ENCODE measurements at regions not wholly inside any gene's neighbourhood (a gene's known extent, or its start where the extent isn't known, plus 50 kb on each side); places are given as distances from the start of the nearest gene placed in this dataset.
"Not testable (repeated sequence)": the region's sequence is repeated elsewhere in the genome, so short reads cannot be mapped to it uniquely, and the experiment has no call there.

GRCh38 chr18:22285361-22286140, 116.2 kb downstream of the GATA6 start:
- no peak for DNase-seq

- no peak for DNase-seq
These were observed 115.4 kb downstream of the GATA6 start for GRCh38 chr18:22284581-22285360.

DNA sequence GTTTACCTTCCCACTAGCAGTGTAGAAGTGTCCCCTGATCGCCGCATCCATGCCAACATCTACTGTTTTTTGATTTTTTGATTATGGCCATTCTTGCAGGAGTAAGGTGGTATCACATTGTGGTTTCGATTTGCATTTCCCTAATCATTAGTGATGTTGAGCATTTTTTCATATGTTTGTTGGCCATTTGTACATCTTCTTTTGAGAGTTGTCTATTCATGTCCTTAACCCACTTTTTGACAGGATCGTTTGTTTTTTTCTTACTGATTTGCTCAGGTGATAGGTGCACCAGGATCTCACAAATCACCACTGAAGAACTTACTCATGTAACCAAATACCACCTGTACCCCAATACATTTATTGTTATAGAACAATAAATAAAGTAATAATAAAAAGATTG, 114.5 kb downstream of the GATA6 start:
- DNase-seq: not testable (repeated sequence)

DNA sequence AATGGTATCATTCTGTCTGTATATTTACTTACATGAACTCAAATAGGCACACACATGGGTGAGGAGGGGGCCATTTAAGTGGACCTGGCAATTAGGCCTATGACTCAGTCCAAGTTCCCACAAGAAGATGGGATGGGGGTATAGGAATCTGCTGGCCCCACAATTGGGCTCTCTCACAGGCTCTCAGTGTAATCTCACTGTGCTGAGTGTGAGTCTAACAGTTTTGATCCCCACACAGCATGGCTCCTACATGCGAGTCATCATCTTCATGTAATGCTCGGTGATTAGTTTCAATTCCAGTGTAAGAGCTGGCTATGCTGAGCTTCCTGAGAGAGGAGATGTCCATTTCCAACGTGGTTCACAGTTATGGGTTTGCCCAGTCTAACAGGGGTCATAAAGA, 114.0 kb downstream of the GATA6 start:
- DNase-seq: no peak

DNA sequence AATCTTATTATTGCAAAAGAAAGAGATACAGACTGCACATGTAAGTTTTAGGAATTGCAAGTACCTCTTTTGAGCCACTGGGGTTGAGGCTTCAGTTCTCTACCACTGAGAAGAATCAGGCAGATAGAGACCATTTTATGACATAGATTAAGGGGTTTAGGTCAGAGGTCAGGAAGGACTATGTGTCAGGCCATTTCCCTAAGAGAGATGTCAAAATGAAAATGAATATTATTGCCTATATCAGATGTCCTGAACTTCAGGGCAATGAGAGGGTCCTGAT, 113.7 kb downstream of the GATA6 start:
- no peak for DNase-seq

- DNase-seq: no peak
These were observed 113.1 kb downstream of the GATA6 start for GRCh38 chr18:22282311-22283115.

GRCh38 chr18:22280453-22280750, 111.0 kb downstream of the GATA6 start:
- DNase-seq: no peak

DNA sequence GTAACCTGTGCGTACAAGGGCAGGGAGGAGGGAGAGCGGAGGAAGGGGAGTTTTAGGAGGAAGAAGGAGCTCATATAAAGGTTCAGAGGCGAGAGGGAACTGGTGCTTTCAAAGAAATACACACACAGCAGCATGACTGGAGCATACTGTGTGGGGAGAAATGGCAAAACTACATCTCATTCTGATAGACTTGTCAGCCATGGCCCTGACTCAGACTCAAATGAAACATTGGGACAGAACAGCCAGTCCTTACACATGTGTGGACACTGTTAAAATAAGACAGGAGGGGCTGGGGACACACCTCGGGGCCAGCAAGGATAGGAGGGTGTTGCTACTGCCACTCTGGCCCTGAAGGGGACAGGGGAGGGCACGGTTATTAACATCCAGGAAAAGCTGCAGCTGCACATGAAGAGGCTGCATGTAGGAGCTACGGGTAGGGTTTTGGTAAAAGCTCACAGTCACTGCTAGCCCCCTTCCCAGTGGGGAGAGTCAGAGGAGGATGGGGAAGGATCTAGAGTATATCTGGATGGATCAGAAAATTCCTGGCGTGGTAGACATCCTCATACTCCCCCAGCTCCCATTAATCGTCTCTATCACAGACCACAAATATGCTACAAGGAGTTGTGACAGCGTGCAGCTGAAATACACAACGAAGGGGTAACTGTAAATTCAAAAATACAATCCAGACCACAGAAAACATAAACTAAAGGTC, 110.5 kb downstream of the GATA6 start:
- DNase-seq: no peak

- no peak for DNase-seq
These were observed 109.4 kb downstream of the GATA6 start for GRCh38 chr18:22278798-22279197.

DNA sequence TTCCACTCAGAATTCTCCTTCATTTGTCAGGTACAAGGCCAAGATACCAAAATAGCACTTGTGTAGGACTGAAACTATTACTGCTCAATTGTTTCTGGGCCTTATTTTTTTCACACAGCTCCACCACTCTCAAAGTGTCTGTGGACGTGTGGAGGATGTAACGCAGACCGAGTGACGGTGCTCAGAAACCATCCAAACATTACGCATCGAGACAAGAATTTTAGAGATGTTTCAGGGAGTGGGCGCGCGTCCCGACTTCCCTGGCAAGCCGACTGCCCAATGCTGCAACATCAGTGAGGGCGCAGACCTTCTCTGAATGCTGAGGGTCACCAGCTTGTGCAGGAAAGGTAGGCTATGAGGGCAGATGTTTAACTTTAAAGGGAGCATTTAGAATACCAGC, 108.4 kb downstream of the GATA6 start:
- no peak for DNase-seq

GRCh38 chr18:22276334-22276713, 106.9 kb downstream of the GATA6 start:
- DNase-seq: no peak

GRCh38 chr18:22275706-22276333, 106.4 kb downstream of the GATA6 start:
- no peak for DNase-seq

- no peak for DNase-seq
These were observed 104.0 kb downstream of the GATA6 start for GRCh38 chr18:22273101-22274039.

- DNase-seq: no peak
These were observed 102.9 kb downstream of the GATA6 start for GRCh38 chr18:22272242-22272641.

GRCh38 chr18:22271030-22271429, 101.6 kb downstream of the GATA6 start:
- DNase-seq: no peak

DNA sequence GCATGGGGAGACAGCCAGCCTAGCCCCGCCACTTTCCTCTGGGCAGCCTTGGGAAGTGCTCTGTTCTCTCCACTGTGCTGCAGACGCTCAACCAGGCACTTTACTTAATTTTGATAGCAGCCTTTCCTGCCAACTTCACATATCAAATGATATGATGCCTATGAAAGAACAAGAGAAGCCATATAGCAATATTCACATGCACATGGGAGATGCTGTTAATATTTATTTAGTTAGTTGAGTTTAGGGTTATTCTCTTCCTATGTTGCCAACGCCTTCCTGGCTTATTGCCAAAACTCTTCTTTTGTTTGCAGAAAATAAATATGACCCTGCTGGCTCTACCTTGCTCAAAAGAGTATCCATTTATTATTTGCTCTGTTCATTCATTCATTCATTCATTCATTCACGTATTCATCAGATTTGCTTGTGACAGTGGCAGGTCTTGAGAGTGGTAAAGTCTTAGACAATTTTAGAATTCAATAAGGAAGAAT, 99.3 kb downstream of the GATA6 start:
- no peak for DNase-seq

DNA sequence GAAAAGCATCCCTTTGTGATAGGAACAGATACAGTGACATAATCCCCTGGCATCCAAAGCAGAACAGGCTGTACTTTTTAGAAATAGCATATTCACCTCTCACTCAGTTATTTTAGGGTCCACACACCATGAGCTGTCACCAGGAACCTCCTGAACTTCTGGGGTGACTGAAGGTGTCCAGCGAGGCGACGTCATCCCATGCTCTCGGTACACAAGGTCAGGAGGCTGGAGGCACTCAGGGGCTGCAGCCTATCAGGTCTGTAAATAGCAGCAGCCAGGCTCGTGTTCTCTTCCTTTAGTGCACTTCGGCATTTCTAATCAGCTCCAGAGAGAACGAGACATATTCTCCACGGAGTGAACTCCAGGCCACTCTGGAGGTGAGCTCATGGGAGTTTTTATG, 98.3 kb downstream of the GATA6 start:
- DNase-seq: no peak

DNA sequence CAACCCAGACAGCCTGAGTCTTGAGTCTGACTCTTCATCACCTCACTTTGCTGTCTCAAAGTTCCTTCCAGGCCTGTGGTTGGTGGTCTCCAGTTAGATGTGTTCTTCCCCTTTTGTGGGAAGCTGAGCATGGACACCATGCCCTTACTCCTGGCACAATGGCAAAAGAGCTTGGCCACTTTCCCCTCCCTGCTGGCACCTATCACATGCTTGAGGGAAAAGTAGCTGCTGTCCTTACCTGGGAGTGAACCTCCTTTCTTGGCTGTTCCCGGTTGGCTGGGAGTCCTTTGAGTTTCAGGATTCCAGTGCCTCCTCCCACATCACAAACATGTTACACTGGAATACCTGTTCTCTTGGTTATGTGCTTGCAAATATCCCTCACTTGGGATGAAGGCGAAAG, 97.8 kb downstream of the GATA6 start:
- no peak for DNase-seq

- DNase-seq: no peak
These were observed 96.4 kb downstream of the GATA6 start for GRCh38 chr18:22265838-22266237.

- DNase-seq: no peak
These were observed 90.9 kb downstream of the GATA6 start for GRCh38 chr18:22260208-22260820.
